Activated CD4-positive, alpha-beta memory T cell treated with anti-CD3 and anti-CD28 coated beads for 36 hours (primary cell): ENCODE measurements at regions not wholly inside any gene's neighbourhood (a gene's known extent, or its start where the extent isn't known, plus 50 kb on each side); places are given as distances from the start of the nearest gene placed in this dataset.

Experiments used
- CTCF ChIA-PET: fragments of 350-600 bp; sonication (Branson Sonifier 250); formaldehyde crosslinking; loops from one replicate; lab custom pipeline; 2021; ENCODE audit warnings: antibody characterized with exemption, inconsistent platforms; lab: Charles Lee
- POLR2A ChIA-PET: fragments of 350-600 bp; sonication (Branson Sonifier 250); formaldehyde crosslinking; loops from one replicate; lab custom pipeline; 2021; ENCODE audit warnings: antibody characterized with exemption; lab: Charles Lee
- DNase-seq: peaks from one replicate; pipeline ENCODE4 v3.0.0-alpha.2; 2020
- H3K27ac Mint-ChIP-seq: one replicate; pipeline ENCODE4 v1.8.0; 2021; ENCODE audit warnings: mixed read lengths
- H3K27me3 Mint-ChIP-seq: one replicate; pipeline ENCODE4 v1.8.0; 2021; ENCODE audit warnings: mixed read lengths
- H3K36me3 Mint-ChIP-seq: one replicate; pipeline ENCODE4 v1.8.0; 2021; ENCODE audit warnings: mixed read lengths
- H3K4me1 Mint-ChIP-seq: one replicate; pipeline ENCODE4 v1.8.0; 2021; ENCODE audit warnings: low read depth, mixed read lengths
- H3K4me3 Mint-ChIP-seq: one replicate; pipeline ENCODE4 v1.8.0; 2021; ENCODE audit warnings: mild to moderate bottlenecking, mixed read lengths
- H3K9me3 Mint-ChIP-seq: one replicate; pipeline ENCODE4 v1.8.0; 2021; ENCODE audit warnings: mixed read lengths
- intact Hi-C: fragments of 100-400 bp; cut with micrococcal nuclease; formaldehyde crosslinking; loops from one replicate; pipeline ENCODE4 v1.15.1; 2023

- Mint-ChIP-seq H3K36me3 (no peaks in the 10 kb centered on the region), H3K4me1 (no peaks in the 10 kb centered on the region), H3K9me3 (no peaks in the 10 kb centered on the region), H3K27me3 (peaks cover 11% of the 10 kb centered on the region), H3K4me3 (no peak overlapping the region), H3K27ac (no peak overlapping the region)
- CTCF ChIA-PET: no interaction called here
- intact Hi-C loops: no loop called here
- POLR2A ChIA-PET: no interaction called here
- no peak for DNase-seq
These were observed 186.8 kb upstream of the CHRNA7 start for GRCh38 chr15:31843426-31844055.

GRCh38 chr15:31845791-31846190, 184.5 kb upstream of the CHRNA7 start:
- H3K9me3 Mint-ChIP-seq: peaks cover 7% of the 10 kb centered on the region
- H3K27me3 Mint-ChIP-seq: peaks cover 11% of the 10 kb centered on the region
- DNase-seq: no peak
- ChIA-PET CTCF (no interaction called here), POLR2A (no interaction called here)
- H3K4me1 Mint-ChIP-seq: no peaks in the 10 kb centered on the region
- intact Hi-C loops: no loop called here
- H3K36me3 Mint-ChIP-seq: no peaks in the 10 kb centered on the region
- no peak overlapping the region for H3K27ac Mint-ChIP-seq
- H3K4me3 Mint-ChIP-seq: no peak overlapping the region

GRCh38 chr15:31847961-31848360, 182.4 kb upstream of the CHRNA7 start:
- POLR2A ChIA-PET: no interaction called here
- H3K9me3 Mint-ChIP-seq: peaks cover 12% of the 10 kb centered on the region
- intact Hi-C loops: no loop called here
- H3K27ac Mint-ChIP-seq: no peak overlapping the region
- no peaks in the 10 kb centered on the region for H3K4me1 Mint-ChIP-seq
- no peak for DNase-seq
- peaks cover 15% of the 10 kb centered on the region for H3K27me3 Mint-ChIP-seq
- no peaks in the 10 kb centered on the region for H3K36me3 Mint-ChIP-seq
- CTCF ChIA-PET: no interaction called here
- H3K4me3 Mint-ChIP-seq: no peak overlapping the region

- Mint-ChIP-seq H3K9me3 (peaks cover 12% of the 10 kb centered on the region), H3K27ac (no peak overlapping the region), H3K36me3 (no peaks in the 10 kb centered on the region), H3K4me3 (no peak overlapping the region), H3K27me3 (peaks cover 19% of the 10 kb centered on the region), H3K4me1 (no peaks in the 10 kb centered on the region)
- intact Hi-C loops: no loop called here
- POLR2A ChIA-PET: no interaction called here
- DNase-seq: no peak
- CTCF ChIA-PET: no interaction called here
These were observed 181.7 kb upstream of the CHRNA7 start for GRCh38 chr15:31848621-31849020.

GRCh38 chr15:31852933-31853799, 177.1 kb upstream of the CHRNA7 start:
- POLR2A ChIA-PET: no interaction called here
- no peak for DNase-seq
- Mint-ChIP-seq H3K27me3 (peaks cover 12% of the 10 kb centered on the region), H3K4me3 (no peak overlapping the region), H3K9me3 (peaks cover 12% of the 10 kb centered on the region), H3K36me3 (no peaks in the 10 kb centered on the region), H3K4me1 (no peaks in the 10 kb centered on the region), H3K27ac (no peak overlapping the region)
- CTCF ChIA-PET: no interaction called here
- intact Hi-C loops: no loop called here

GRCh38 chr15:31856581-31856980, 173.7 kb upstream of the CHRNA7 start:
- intact Hi-C loops: no loop called here
- Mint-ChIP-seq H3K9me3 (no peaks in the 10 kb centered on the region), H3K4me3 (no peak overlapping the region), H3K36me3 (no peaks in the 10 kb centered on the region), H3K27ac (no peak overlapping the region), H3K4me1 (no peaks in the 10 kb centered on the region), H3K27me3 (peaks cover 6% of the 10 kb centered on the region)
- POLR2A ChIA-PET: no interaction called here
- no peak for DNase-seq
- CTCF ChIA-PET: interaction anchor here (1.1 kb wide), 1 partner anchor 11 kb away, joined by 3 read pairs; no protein-coding TSS in a partner anchor

GRCh38 chr15:31857194-31857593, 173.1 kb upstream of the CHRNA7 start:
- Mint-ChIP-seq H3K27ac (no peak overlapping the region), H3K27me3 (peaks cover 6% of the 10 kb centered on the region), H3K4me3 (no peak overlapping the region), H3K4me1 (no peaks in the 10 kb centered on the region), H3K36me3 (no peaks in the 10 kb centered on the region), H3K9me3 (no peaks in the 10 kb centered on the region)
- CTCF ChIA-PET: interaction anchor here (1.1 kb wide), 1 partner anchor 11 kb away, joined by 3 read pairs; no protein-coding TSS in a partner anchor
- POLR2A ChIA-PET: no interaction called here
- intact Hi-C loops: no loop called here
- no peak for DNase-seq

GRCh38 chr15:31858026-31858425, 172.3 kb upstream of the CHRNA7 start:
- DNase-seq: no peak
- Mint-ChIP-seq H3K4me1 (no peaks in the 10 kb centered on the region), H3K4me3 (no peak overlapping the region), H3K36me3 (no peaks in the 10 kb centered on the region), H3K27me3 (peaks cover 6% of the 10 kb centered on the region), H3K9me3 (no peaks in the 10 kb centered on the region), H3K27ac (no peak overlapping the region)
- ChIA-PET POLR2A (no interaction called here), CTCF (no interaction called here)
- intact Hi-C loops: no loop called here

GRCh38 chr15:31866248-31866647, 164.1 kb upstream of the CHRNA7 start:
- no peak overlapping the region for H3K27ac Mint-ChIP-seq
- no peak for DNase-seq
- ChIA-PET CTCF (no interaction called here), POLR2A (no interaction called here)
- peaks cover 9% of the 10 kb centered on the region for H3K4me1 Mint-ChIP-seq
- H3K27me3 Mint-ChIP-seq: peaks cover 10% of the 10 kb centered on the region
- intact Hi-C loops: loop anchor here (5.0 to 10.0 kb wide), 2 partner anchors 214 to 381 kb away; no protein-coding TSS in a partner anchor
- H3K36me3 Mint-ChIP-seq: no peaks in the 10 kb centered on the region
- no peak overlapping the region for H3K4me3 Mint-ChIP-seq
- H3K9me3 Mint-ChIP-seq: no peaks in the 10 kb centered on the region

GRCh38 chr15:31867536-31868442, 162.5 kb upstream of the CHRNA7 start:
- Mint-ChIP-seq H3K27me3 (peaks cover 10% of the 10 kb centered on the region), H3K9me3 (no peaks in the 10 kb centered on the region), H3K27ac (no peak overlapping the region), H3K4me1 (peaks cover 9% of the 10 kb centered on the region), H3K36me3 (no peaks in the 10 kb centered on the region), H3K4me3 (no peak overlapping the region)
- CTCF ChIA-PET: interaction anchor here (0.6 to 1.8 kb wide), 10 partner anchors 8 to 435 kb away, joined by 3 to 7 read pairs (median 3); no protein-coding TSS in a partner anchor
- POLR2A ChIA-PET: no interaction called here
- DNase-seq: peak; percentile 71
- intact Hi-C loops: loop anchor here (5.0 to 10.0 kb wide), 2 partner anchors 215 to 383 kb away; no protein-coding TSS in a partner anchor

GRCh38 chr15:31869686-31870307, 160.5 kb upstream of the CHRNA7 start:
- Mint-ChIP-seq H3K27me3 (peaks cover 7% of the 10 kb centered on the region), H3K4me3 (peak overlapping the region; percentile 73), H3K36me3 (no peaks in the 10 kb centered on the region), H3K9me3 (no peaks in the 10 kb centered on the region), H3K4me1 (peaks cover 9% of the 10 kb centered on the region), H3K27ac (no peak overlapping the region)
- ChIA-PET POLR2A (interaction anchor here (0.9 kb wide), 1 partner anchor 47 kb away, joined by 3 read pairs; no protein-coding TSS in a partner anchor), CTCF (interaction anchor here (1.8 kb wide), 1 partner anchor 10 kb away, joined by 7 read pairs; no protein-coding TSS in a partner anchor)
- intact Hi-C loops: loop anchor here (5.0 to 10.0 kb wide), 3 partner anchors 108 to 385 kb away; no protein-coding TSS in a partner anchor
- DNase-seq: no peak
